Coronary artery (tissue), 2 donors: ENCODE measurements at regions not wholly inside any gene's neighbourhood (a gene's known extent, or its start where the extent isn't known, plus 50 kb on each side); places are given as distances from the start of the nearest gene placed in this dataset.

Experiments
- DNase-seq: peaks from one replicate; pipeline ENCODE4 v3.0.0-alpha.2; 2017; ENCODE audit warnings: low spot score
- H3K27ac ChIP-seq, 2 donors: fragments of 200-600 bp; sonication (generic); one replicate each; pipeline ENCODE4 v1.5.1; 2016 to 2019
- H3K4me3 ChIP-seq: fragments of 200-600 bp; sonication (generic); 2 replicates; pipeline ENCODE4 v1.5.1; 2016; ENCODE audit warnings: mild to moderate bottlenecking, moderate library complexity
- TF ChIP-seq, protein P1 (sequence below): fragments of 200-600 bp; sonication (generic); IDR thresholded peaks from one replicate; pipeline ENCODE4 v1.5.1; 2019; ENCODE audit warnings: antibody characterized with exemption

DNA sequence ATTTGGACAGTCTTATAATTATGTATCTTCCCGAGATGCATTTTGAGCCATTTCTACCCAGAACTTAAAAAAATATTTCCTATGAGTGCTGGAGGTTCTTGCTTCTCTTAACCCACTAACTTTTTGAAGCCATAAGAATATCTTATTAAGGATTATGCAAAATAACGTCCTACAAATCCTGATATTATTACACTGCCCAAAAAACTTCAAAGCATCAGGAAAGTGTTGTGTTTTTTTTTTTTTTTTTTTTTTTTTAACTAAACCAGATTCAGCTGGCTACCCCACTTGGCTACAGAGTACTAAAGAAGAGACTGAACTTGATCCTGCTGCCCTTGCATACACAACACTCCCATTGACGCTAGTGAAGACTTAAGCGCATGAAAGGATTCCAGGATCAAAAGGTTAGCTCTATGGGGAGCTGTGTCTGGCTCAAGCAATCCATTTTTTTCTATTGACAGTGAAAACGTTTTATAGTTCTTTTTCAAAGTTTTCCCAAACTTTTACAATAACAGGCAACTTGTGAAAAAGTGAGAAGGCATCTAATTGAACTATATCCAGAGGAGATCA, 141.4 kb downstream of the KCNRG start:
- Histone ChIP-seq H3K4me3 (no peak overlapping the region), H3K27ac (no peak overlapping the region)
- TF ChIP-seq, protein P1, sequence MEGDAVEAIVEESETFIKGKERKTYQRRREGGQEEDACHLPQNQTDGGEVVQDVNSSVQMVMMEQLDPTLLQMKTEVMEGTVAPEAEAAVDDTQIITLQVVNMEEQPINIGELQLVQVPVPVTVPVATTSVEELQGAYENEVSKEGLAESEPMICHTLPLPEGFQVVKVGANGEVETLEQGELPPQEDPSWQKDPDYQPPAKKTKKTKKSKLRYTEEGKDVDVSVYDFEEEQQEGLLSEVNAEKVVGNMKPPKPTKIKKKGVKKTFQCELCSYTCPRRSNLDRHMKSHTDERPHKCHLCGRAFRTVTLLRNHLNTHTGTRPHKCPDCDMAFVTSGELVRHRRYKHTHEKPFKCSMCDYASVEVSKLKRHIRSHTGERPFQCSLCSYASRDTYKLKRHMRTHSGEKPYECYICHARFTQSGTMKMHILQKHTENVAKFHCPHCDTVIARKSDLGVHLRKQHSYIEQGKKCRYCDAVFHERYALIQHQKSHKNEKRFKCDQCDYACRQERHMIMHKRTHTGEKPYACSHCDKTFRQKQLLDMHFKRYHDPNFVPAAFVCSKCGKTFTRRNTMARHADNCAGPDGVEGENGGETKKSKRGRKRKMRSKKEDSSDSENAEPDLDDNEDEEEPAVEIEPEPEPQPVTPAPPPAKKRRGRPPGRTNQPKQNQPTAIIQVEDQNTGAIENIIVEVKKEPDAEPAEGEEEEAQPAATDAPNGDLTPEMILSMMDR = no peak
- DNase-seq = no peak

DNA sequence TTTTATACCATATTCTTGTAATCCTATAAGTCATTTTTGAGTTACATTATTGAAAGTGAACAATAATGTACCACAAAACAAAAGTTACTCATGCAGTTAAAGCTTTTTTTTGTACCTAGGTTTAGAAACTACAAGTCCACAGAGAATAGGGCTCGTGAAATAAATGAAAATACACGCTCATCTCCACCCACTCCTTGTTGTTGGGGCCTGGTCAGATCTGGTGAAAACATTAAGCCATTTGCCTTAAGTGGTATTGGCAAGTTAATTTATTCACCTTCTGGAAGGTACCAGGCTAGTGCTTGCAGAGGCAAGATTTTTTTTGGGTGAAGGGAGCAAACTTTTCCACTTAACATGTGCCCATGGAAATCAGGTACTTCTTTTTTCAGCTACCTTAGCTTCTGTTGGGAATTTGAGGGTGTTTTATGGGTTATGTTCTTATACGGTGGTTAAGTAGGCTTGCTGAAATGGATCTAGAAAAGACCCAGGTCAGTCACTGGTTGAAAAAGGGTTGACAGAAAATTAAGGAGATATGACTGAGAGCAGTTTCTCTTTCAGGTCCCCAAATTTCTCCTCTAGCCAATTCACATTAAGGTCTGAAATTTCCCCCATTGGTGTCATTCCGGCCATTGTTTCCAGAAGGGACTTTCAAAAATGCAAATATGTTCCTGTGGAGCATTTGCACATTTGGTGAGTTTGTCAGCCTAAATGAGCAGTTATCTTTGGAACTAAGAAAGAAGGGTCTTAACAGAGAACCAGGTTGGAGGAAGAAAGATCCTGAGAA, 143.3 kb downstream of the KCNRG start:
- no peak for DNase-seq
- TF ChIP-seq, protein P1 = no peak
- H3K4me3 ChIP-seq = no peak overlapping the region
- H3K27ac ChIP-seq = no peak overlapping the region

DNA sequence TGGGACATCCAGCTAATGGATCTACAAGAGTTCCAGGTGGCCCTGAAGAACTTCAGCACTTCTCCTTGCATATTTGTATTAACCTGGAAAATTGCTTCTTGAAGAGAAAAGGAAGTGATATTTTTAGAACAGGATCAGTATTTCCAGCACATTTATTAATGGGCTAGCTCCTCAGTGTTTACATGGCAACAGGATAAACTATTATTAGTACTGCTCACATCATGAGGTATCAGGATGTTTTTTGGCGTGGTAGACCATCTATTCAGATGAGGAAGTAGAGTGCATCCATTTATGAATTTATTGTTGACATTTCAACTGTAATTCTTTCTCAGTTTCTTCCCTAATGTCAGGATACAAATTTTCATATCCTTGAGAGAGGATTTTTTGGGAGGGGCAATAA, 144.4 kb downstream of the KCNRG start:
- TF ChIP-seq, protein P1 = no peak
- no peak for DNase-seq
- H3K4me3 ChIP-seq = no peak overlapping the region
- no peak overlapping the region for H3K27ac ChIP-seq

DNA sequence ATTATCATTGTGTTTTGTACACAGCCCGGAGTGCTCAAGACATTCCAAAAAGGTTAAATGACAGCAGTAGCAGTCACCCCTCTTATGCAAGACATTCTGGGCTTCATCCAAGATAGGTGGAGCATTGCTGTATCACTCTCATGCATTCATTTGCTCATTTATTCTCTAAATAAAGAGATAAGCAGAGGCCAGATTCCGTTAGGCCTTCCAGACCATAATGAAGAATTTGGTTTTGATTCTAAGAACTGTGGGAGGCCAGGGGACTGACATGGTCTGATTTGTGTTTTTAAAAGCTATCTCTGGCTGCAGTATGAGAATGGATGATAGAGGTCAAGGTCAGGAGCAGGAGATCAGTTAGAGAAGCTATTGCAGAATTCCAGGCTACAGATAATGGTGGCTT, 145.8 kb downstream of the KCNRG start:
- no peak overlapping the region for H3K4me3 ChIP-seq
- TF ChIP-seq, protein P1 = no peak
- DNase-seq = no peak
- no peak overlapping the region for H3K27ac ChIP-seq

DNA sequence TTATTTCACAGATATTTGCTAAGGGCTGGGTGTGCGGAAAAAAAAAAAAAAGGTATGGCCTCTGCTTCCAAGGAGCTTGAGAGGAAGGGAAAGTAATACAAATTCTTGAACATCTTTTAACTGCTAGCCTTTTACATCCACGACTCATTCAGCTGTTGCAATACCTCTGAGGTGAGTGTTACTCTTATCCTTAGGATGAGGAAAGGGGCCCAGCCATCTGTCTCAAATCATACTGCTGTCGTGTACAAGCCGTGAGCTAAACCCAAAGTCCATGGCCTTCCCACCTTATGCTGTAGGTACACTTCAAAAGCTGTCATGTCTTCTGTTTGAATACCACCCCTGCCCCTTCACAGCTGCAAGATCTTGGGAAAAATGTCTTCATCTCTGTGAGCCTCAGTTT, 146.8 kb downstream of the KCNRG start:
- TF ChIP-seq, protein P1 = no peak
- no peak overlapping the region for H3K27ac ChIP-seq
- DNase-seq = no peak
- H3K4me3 ChIP-seq = no peak overlapping the region

DNA sequence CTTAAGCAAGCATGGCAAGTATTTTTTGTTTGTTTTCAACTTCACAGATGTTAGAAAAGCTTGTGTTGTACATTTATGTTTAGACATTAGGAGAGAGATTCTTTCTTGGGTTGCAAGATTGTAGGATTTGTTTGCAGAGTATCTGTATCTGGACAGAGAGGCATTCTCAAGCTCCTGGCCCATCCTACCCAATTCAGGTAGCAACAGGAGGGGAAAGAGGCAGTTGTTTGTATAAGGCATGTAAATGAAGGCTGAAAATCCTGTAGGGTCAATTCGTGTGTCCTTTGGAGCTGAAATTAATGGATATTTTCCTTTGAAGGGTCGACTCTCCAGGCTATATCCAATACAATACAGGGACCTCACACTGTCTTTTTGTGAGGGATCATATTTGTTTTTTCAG, 147.3 kb downstream of the KCNRG start:
- no peak for DNase-seq
- Histone ChIP-seq H3K27ac (no peak overlapping the region), H3K4me3 (no peak overlapping the region)
- TF ChIP-seq, protein P1 = no peak
